Endothelial cell of umbilical vein (primary cell): ENCODE measurements at regions not wholly inside any gene's neighbourhood (a gene's known extent, or its start where the extent isn't known, plus 50 kb on each side); places are given as distances from the start of the nearest gene placed in this dataset.

Experiments used
- BruUV-seq: library from RNA; stranded (reverse); fragments of 400-500 nt; replicated peaks from 2 replicates; lab custom pipeline; 2021; lab: Mats Ljungman, UMichigan
- CTCF ChIA-PET: fragments of 300-600, 350-600 bp; sonication (Branson Sonifier 250); formaldehyde crosslinking; loops from one replicate; lab custom pipeline; 2021; ENCODE audit warnings: antibody characterized with exemption, inconsistent platforms; lab: Charles Lee
- POLR2A ChIA-PET: fragments of 300-600, 350-600 bp; sonication (Branson Sonifier 250); formaldehyde crosslinking; loops from one replicate; lab custom pipeline; 2021; ENCODE audit warnings: antibody characterized with exemption, inconsistent platforms; lab: Charles Lee
- DNase-seq: peaks from one replicate; pipeline ENCODE4 v3.0.0-alpha.2; 2011; ENCODE audit warnings: low read depth, low spot score
- FAIRE-seq: peaks from 2 replicates; lab custom pipeline; 2011; peaks lifted over from hg19 to GRCh38; lab: Jason Lieb, UNC
- H2AFZ ChIP-seq: 2 replicates; pipeline ENCODE4 v1.6.0; 2012; ENCODE audit warnings: low read depth, low read length, control low read depth, inconsistent platforms
- H3K27ac ChIP-seq: 2 replicates; pipeline ENCODE4 v1.5.1; 2011; ENCODE audit warnings: low read depth, mild to moderate bottlenecking, control low read depth, low read length, moderate library complexity; ENCODE audit not compliant: insufficient read depth
- H3K27me3 ChIP-seq, 2 experiments: 2 replicates each; pipeline versions ENCODE4 v1.6.0 to v1.6.1; 2011; ENCODE audit warnings: low read length in 2 of 2, mixed read lengths in 1 of 2; ENCODE audit not compliant: control insufficient read depth in 2 of 2, insufficient read depth in 2 of 2
- H3K36me3 ChIP-seq, 2 experiments: 2 replicates in 1 of 2; 3 replicates in 1 of 2; pipeline ENCODE4 v1.5.1; 2011; ENCODE audit warnings: low read length in 2 of 2, mild to moderate bottlenecking in 1 of 2, moderate library complexity in 1 of 2; ENCODE audit not compliant: control insufficient read depth in 2 of 2, insufficient read depth in 2 of 2; ENCODE audit errors: extremely low read depth in 1 of 2
- H3K4me1 ChIP-seq: 3 replicates; pipeline ENCODE4 v1.5.1; 2011; ENCODE audit warnings: mild to moderate bottlenecking, low read length; ENCODE audit not compliant: control insufficient read depth, insufficient read depth; ENCODE audit errors: extremely low read depth
- H3K4me2 ChIP-seq: 2 replicates; pipeline ENCODE4 v1.6.1; 2011; ENCODE audit warnings: low read length, control low read depth, mixed read lengths; ENCODE audit not compliant: insufficient read depth
- H3K4me3 ChIP-seq, 3 experiments: fragments of 200-600 bp in 1 of 3; sonication (generic), shearing (Covaris generic) in 1 of 3; replicated peaks in 1 of 3; 2 replicates each; pipeline ENCODE4 v1.5.1; 2011 to 2016; ENCODE audit warnings: control low read depth in 3 of 3, low read length in 3 of 3, mild to moderate bottlenecking in 2 of 3, inconsistent platforms in 1 of 3, low read depth in 1 of 3, moderate library complexity in 1 of 3; ENCODE audit not compliant: insufficient read depth in 1 of 3
- H3K79me2 ChIP-seq: 2 replicates; pipeline ENCODE4 v1.6.0; 2012; ENCODE audit warnings: low read length, inconsistent platforms; ENCODE audit not compliant: control insufficient read depth, insufficient read depth
- H3K9ac ChIP-seq: replicated peaks from 2 replicates; pipeline ENCODE3; 2011; ENCODE audit warnings: low read length, control low read depth; ENCODE audit not compliant: insufficient read depth; ENCODE audit errors: extremely low read depth
- H3K9me1 ChIP-seq: replicated peaks from 3 replicates; pipeline ENCODE4 v1.6.0; 2011; ENCODE audit warnings: mild to moderate bottlenecking, low read length; ENCODE audit not compliant: control insufficient read depth, insufficient read depth; ENCODE audit errors: extremely low read depth
- H3K9me3 ChIP-seq: replicated peaks from 2 replicates; pipeline ENCODE4 v1.5.1; 2012; ENCODE audit warnings: low read length, inconsistent platforms; ENCODE audit not compliant: control insufficient read depth, insufficient read depth
- H4K20me1 ChIP-seq: replicated peaks from 2 replicates; pipeline ENCODE3; 2011; ENCODE audit warnings: mild to moderate bottlenecking, low read length; ENCODE audit not compliant: control insufficient read depth, insufficient read depth; ENCODE audit errors: extremely low read depth
- CTCF ChIP-seq, 2 donors: IDR thresholded peaks; 1 replicate in 1 of 2; 2 replicates in 1 of 2; pipeline ENCODE4 v1.5.1; 2011; ENCODE audit warnings: low read length in 2 of 2, mild to moderate bottlenecking in 2 of 2, moderate library complexity in 2 of 2, control low read depth in 1 of 2, inconsistent platforms in 1 of 2, low read depth in 1 of 2; ENCODE audit not compliant: insufficient read depth in 1 of 2; ENCODE audit errors: extremely low read depth in 1 of 2
- EZH2 ChIP-seq: IDR thresholded peaks from 2 replicates; pipeline ENCODE4 v1.6.1; 2012; ENCODE audit warnings: borderline replicate concordance, low read depth, mild to moderate bottlenecking, moderate library complexity, low read length, inconsistent platforms; ENCODE audit not compliant: severe bottlenecking
- FOS ChIP-seq: IDR thresholded peaks from 2 replicates; pipeline ENCODE4 v1.6.1; 2011; ENCODE audit warnings: mild to moderate bottlenecking, low read length, moderate library complexity, borderline replicate concordance; ENCODE audit not compliant: insufficient read depth
- GATA2 ChIP-seq: IDR thresholded peaks from 2 replicates; pipeline ENCODE4 v1.7.0; 2011; ENCODE audit warnings: low read depth, mild to moderate bottlenecking, moderate library complexity, mixed read lengths, low read length; ENCODE audit not compliant: insufficient read length, insufficient read depth
- JUN ChIP-seq: IDR thresholded peaks from 2 replicates; pipeline ENCODE4 v1.6.1; 2011; ENCODE audit warnings: borderline replicate concordance, low read depth; ENCODE audit not compliant: insufficient read length, insufficient read depth
- MYC ChIP-seq: IDR thresholded peaks from one replicate; pipeline ENCODE4 v1.6.1; 2011; ENCODE audit warnings: mild to moderate bottlenecking, low read depth, low read length
- POLR2A ChIP-seq: IDR thresholded peaks from 2 replicates; pipeline ENCODE4 v1.6.1; 2012; ENCODE audit warnings: low read depth, mild to moderate bottlenecking, control low read depth, low read length
- POLR2AphosphoS5 ChIP-seq: IDR thresholded peaks from 2 replicates; pipeline ENCODE4 v1.6.1; 2012; ENCODE audit warnings: low read depth, mild to moderate bottlenecking, control low read depth, low read length, moderate library complexity; ENCODE audit not compliant: insufficient read depth
- dilution Hi-C: fragments of 300-500 bp; cut with MboI; formaldehyde crosslinking; loops from one replicate; pipeline ENCODE4 v1.15.0; 2019; ENCODE audit warnings: low sequenced_read_pairs; ENCODE audit not compliant: extremely low pct_ligation_motif_present
- intact Hi-C: fragments of 100-400 bp; cut with micrococcal nuclease; formaldehyde crosslinking; loops from one replicate; pipeline ENCODE4 v1.10.0; 2022
- TF ChIP-seq, protein P1 (sequence below): IDR thresholded peaks from 2 replicates; pipeline ENCODE4 v1.6.1; 2011; ENCODE audit not compliant: insufficient read depth, insufficient read length

GRCh38 chr4:10924274-10924673 lies 239.7 kb upstream of the CLNK start:
- H3K9ac ChIP-seq, result no peak overlapping the region
- intact Hi-C loops, result no loop called here
- no peaks in the 10 kb centered on the region for H4K20me1 ChIP-seq
- TF ChIP-seq, protein P1, sequence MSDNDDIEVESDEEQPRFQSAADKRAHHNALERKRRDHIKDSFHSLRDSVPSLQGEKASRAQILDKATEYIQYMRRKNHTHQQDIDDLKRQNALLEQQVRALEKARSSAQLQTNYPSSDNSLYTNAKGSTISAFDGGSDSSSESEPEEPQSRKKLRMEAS, result no peak
- no peak for TF ChIP-seq CTCF (IDR thresholded peaks at IDR 0.05; ENCODE audit: extremely low read depth in 1 of 2, insufficient read depth in 1 of 2, low read depth in 1 of 2, low read length in 2 of 2)
- no peak for TF ChIP-seq JUN
- no peak for TF ChIP-seq EZH2
- TF ChIP-seq GATA2, result no peak
- TF ChIP-seq MYC, result no peak
- TF ChIP-seq POLR2AphosphoS5, result no peak
- TF ChIP-seq POLR2A, result no peak
- no peak for TF ChIP-seq FOS
- BruUV-seq, result no TSS peak
- no peaks in the 10 kb centered on the region for H3K4me1 ChIP-seq
- H3K27ac ChIP-seq, result no peak overlapping the region
- no peak for FAIRE-seq
- H3K9me3 ChIP-seq, result no peaks in the 10 kb centered on the region
- H3K4me2 ChIP-seq, result no peak overlapping the region
- H3K4me3 ChIP-seq, result no peak overlapping the region
- H3K36me3 ChIP-seq, result no peaks in the 10 kb centered on the region
- POLR2A ChIA-PET, result no interaction called here
- no peak overlapping the region for H2AFZ ChIP-seq
- CTCF ChIA-PET, result no interaction called here
- H3K27me3 ChIP-seq, result no peaks in the 10 kb centered on the region
- H3K79me2 ChIP-seq, result no peaks in the 10 kb centered on the region
- dilution Hi-C loops, result no loop called here
- no peak for DNase-seq
- H3K9me1 ChIP-seq, result no peaks in the 10 kb centered on the region
